ENCODE measurements at regions not wholly inside any gene's neighbourhood (a gene's known extent, or its start where the extent isn't known, plus 50 kb on each side); places are given as distances from the start of the nearest gene placed in this dataset.

DNA sequence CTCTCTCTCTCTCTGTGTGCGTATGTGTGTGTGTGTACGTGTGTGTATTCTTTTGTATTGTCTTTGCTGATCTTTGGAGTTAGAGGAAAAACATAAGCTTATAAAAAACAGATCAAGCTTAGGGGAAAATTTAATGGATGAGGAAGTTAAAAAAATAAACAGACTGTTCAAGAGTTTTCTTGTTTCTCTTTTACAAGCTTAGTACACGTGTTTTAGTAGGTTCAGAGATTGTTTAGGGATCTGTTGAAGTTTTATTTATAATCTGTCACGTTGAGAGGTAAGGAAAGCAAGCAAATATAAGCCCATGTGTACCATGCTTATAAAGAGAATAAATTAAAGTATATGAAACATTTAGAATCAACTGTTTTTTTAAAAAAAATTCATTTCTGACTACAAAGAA, 1470.3 kb upstream of the NUDT12 start:
- TF ChIP-seq, protein P1, sequence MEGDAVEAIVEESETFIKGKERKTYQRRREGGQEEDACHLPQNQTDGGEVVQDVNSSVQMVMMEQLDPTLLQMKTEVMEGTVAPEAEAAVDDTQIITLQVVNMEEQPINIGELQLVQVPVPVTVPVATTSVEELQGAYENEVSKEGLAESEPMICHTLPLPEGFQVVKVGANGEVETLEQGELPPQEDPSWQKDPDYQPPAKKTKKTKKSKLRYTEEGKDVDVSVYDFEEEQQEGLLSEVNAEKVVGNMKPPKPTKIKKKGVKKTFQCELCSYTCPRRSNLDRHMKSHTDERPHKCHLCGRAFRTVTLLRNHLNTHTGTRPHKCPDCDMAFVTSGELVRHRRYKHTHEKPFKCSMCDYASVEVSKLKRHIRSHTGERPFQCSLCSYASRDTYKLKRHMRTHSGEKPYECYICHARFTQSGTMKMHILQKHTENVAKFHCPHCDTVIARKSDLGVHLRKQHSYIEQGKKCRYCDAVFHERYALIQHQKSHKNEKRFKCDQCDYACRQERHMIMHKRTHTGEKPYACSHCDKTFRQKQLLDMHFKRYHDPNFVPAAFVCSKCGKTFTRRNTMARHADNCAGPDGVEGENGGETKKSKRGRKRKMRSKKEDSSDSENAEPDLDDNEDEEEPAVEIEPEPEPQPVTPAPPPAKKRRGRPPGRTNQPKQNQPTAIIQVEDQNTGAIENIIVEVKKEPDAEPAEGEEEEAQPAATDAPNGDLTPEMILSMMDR (conservative IDR thresholded peaks at IDR 0.05; ENCODE audit: low read depth, low read length): no peak
- TF ChIP-seq POLR2A (IDR thresholded peaks at IDR 0.05; ENCODE audit: low read depth, low read length): no peak
- TF ChIP-seq, protein P2, sequence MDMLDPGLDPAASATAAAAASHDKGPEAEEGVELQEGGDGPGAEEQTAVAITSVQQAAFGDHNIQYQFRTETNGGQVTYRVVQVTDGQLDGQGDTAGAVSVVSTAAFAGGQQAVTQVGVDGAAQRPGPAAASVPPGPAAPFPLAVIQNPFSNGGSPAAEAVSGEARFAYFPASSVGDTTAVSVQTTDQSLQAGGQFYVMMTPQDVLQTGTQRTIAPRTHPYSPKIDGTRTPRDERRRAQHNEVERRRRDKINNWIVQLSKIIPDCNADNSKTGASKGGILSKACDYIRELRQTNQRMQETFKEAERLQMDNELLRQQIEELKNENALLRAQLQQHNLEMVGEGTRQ (IDR thresholded peaks at IDR 0.05; ENCODE audit: low read depth, low read length): no peak

All from IMR-90 (cell line).